GM21737 (cell line): ENCODE measurements at regions not wholly inside any gene's neighbourhood (a gene's known extent, or its start where the extent isn't known, plus 50 kb on each side); places are given as distances from the start of the nearest gene placed in this dataset.

ENCODE experiments used
- ATAC-seq: cut with Tn5 transposase; IDR thresholded peaks from one replicate; pipeline ENCODE4 v1.9.1; 2021; ENCODE audit warnings: mild to moderate bottlenecking, moderate library complexity; ENCODE audit not compliant: unreplicated experiment

- no peak for ATAC-seq
These were observed 201.4 kb downstream of the ZNF462 start for GRCh38 chr9:107064378-107064777.

GRCh38 chr9:107065549-107065948 is 202.6 kb downstream of the ZNF462 start:
- ATAC-seq = no peak

- ATAC-seq = no peak
These were observed 204.9 kb downstream of the ZNF462 start for GRCh38 chr9:107067739-107068416.

- no peak for ATAC-seq
These were observed 205.6 kb downstream of the ZNF462 start for GRCh38 chr9:107068581-107068980.

GRCh38 chr9:107070586-107070985 is 207.6 kb downstream of the ZNF462 start:
- no peak for ATAC-seq

- ATAC-seq = no peak
These were observed 205.0 kb upstream of the RAD23B start for GRCh38 chr9:107078061-107078460.

GRCh38 chr9:107079589-107079988 is 203.5 kb upstream of the RAD23B start:
- no peak for ATAC-seq

- no peak for ATAC-seq
These were observed 202.9 kb upstream of the RAD23B start for GRCh38 chr9:107080130-107080529.

- no peak for ATAC-seq
These were observed 196.6 kb upstream of the RAD23B start for GRCh38 chr9:107086460-107086859.

- no peak for ATAC-seq
These were observed 195.9 kb upstream of the RAD23B start for GRCh38 chr9:107087222-107087621.

- ATAC-seq = no peak
These were observed 192.9 kb upstream of the RAD23B start for GRCh38 chr9:107090218-107090617.

- no peak for ATAC-seq
These were observed 189.6 kb upstream of the RAD23B start for GRCh38 chr9:107093365-107094060.

- ATAC-seq = no peak
These were observed 188.7 kb upstream of the RAD23B start for GRCh38 chr9:107094370-107094769.

- no peak for ATAC-seq
These were observed 182.5 kb upstream of the RAD23B start for GRCh38 chr9:107100591-107100990.

GRCh38 chr9:107102011-107102410 is 181.1 kb upstream of the RAD23B start:
- ATAC-seq = no peak

- no peak for ATAC-seq
These were observed 179.5 kb upstream of the RAD23B start for GRCh38 chr9:107103621-107104020.

GRCh38 chr9:107105784-107106183 is 177.3 kb upstream of the RAD23B start:
- ATAC-seq = no peak

GRCh38 chr9:107106416-107106815 is 176.7 kb upstream of the RAD23B start:
- ATAC-seq = no peak

GRCh38 chr9:107108342-107109130 is 174.5 kb upstream of the RAD23B start:
- ATAC-seq = no peak

GRCh38 chr9:107109324-107109723 is 173.8 kb upstream of the RAD23B start:
- no peak for ATAC-seq

GRCh38 chr9:107110153-107110552 is 172.9 kb upstream of the RAD23B start:
- ATAC-seq = no peak

- peak; percentile 80 for ATAC-seq
These were observed 170.3 kb upstream of the RAD23B start for GRCh38 chr9:107112707-107113243.
